ENCODE measurements at regions not wholly inside any gene's neighbourhood (a gene's known extent, or its start where the extent isn't known, plus 50 kb on each side); places are given as distances from the start of the nearest gene placed in this dataset.

DNA sequence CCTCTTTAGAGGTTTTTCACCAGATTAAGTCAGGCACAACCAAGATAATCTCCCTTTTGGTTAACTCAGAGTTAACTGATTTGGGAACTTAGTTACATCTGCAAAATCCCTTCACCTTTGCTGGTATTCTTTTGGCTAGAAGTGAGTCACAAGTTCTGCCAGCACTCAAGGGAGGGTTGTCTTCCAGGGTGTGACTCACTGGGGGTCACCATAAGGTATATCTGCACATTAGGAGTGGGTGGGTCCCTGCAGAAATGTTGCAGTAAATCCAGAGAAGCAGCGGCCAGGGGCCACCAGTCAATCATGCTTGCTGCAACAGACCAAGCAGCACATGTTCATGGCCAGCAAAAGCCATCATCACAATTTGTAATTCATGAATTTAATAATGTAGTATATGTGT, 59.8 kb upstream of the MAML3 start:
- TF ChIP-seq GATA2 (IDR thresholded peaks at IDR 0.05; ENCODE audit: low read depth, low read length) (no peak), GATA3 (IDR thresholded peaks at IDR 0.05; ENCODE audit: low read depth, low read length) (no peak)

All from SH-SY5Y (cell line).